Ovary (tissue), 7 donors: ENCODE measurements at regions not wholly inside any gene's neighbourhood (a gene's known extent, or its start where the extent isn't known, plus 50 kb on each side); places are given as distances from the start of the nearest gene placed in this dataset.
A peak's percentile ranks its signal among the peaks of the same experiment; 100 is the strongest.

Experiments
- DNase-seq, 5 donors: peaks; one replicate each; pipeline ENCODE4 v3.0.0-alpha.2; 2019 to 2020
- H3K27ac ChIP-seq, 2 donors: fragments of 200-600 bp; one replicate each; pipeline versions ENCODE4 v1.5.1 to v1.8.0; 2019 to 2022
- H3K27me3 ChIP-seq: fragments of 200-600 bp; one replicate; pipeline ENCODE4 v1.8.0; 2022
- H3K36me3 ChIP-seq: fragments of 200-600 bp; sonication (generic); one replicate; pipeline ENCODE4 v1.5.1; 2019
- H3K4me1 ChIP-seq: one replicate; pipeline ENCODE4 v1.8.1; 2013; ENCODE audit warnings: mild to moderate bottlenecking, moderate library complexity; ENCODE audit not compliant: insufficient read depth
- H3K4me3 ChIP-seq: fragments of 200-600 bp; sonication (generic); one replicate; pipeline ENCODE4 v1.5.1; 2017
- H3K9me3 ChIP-seq, 2 donors: fragments of 200-600 bp in 1 of 2; sonication (generic) in 1 of 2; one replicate each; pipeline versions ENCODE4 v1.5.1 to v1.8.1; 2013 to 2019; ENCODE audit warnings: mild to moderate bottlenecking in 1 of 2, moderate library complexity in 1 of 2
- CTCF ChIP-seq, 3 donors: fragments of 450-650 bp in 2 of 3; fragments of 200-600 bp in 1 of 3; IDR thresholded peaks; one replicate each; pipeline versions ENCODE4 v1.5.1 to v1.8.0; 2016 to 2022; ENCODE audit warnings: antibody characterized with exemption in 3 of 3, mild to moderate bottlenecking in 1 of 3
- EP300 ChIP-seq: sonication (generic); formaldehyde crosslinking; IDR thresholded peaks from one replicate; pipeline ENCODE4 v1.6.1; 2017; ENCODE audit warnings: antibody characterized with exemption
- POLR2A ChIP-seq: fragments of 450-650 bp; IDR thresholded peaks from one replicate; pipeline ENCODE4 v1.6.1; 2017; ENCODE audit warnings: antibody characterized with exemption, mild to moderate bottlenecking, moderate library complexity
- WGBS, 3 donors: extraction: QIAGEN DNeasy Blood & Tissue Kit in 1 of 3; methylation state at CpG; one replicate each; pipeline versions ENCODE4 v1.1.5 to v1.1.7; 2013 to 2017; 5-methylcytosine and 5-hydroxymethylcytosine counted together
- intact Hi-C, 4 donors: fragments of 100-400 bp; cut with DNase I; formaldehyde crosslinking; loops; one replicate each; pipeline versions ENCODE4 v1.11.0 to v1.15.1; 2022 to 2023
- donor health status: DM: no; HTN: no; CAD: no; lungs with moderate emphysema.
- donor health status: DM: no; HTN: no; CAD: no.
- donor health status: Bipolar disorder and iron deficiency.
- donor health status: DM: no; HTN: no; CAD: no.
- donor health status: DM: yes; HTN: yes; CAD: no.

- Histone ChIP-seq H3K9me3 (no peaks in the 10 kb centered on the region), H3K27me3 (no peaks in the 10 kb centered on the region), H3K4me3 (no peak overlapping the region), H3K36me3 (no peaks in the 10 kb centered on the region), H3K4me1 (no peaks in the 10 kb centered on the region), H3K27ac (no peak overlapping the region)
- 44 to 56% (median 54%) methylated on average over 1 of the region's 1 CpG for WGBS, 3 donors
- no peak for TF ChIP-seq CTCF (IDR thresholded peaks at IDR 0.05)
- TF ChIP-seq POLR2A, result no peak
- no peak for TF ChIP-seq EP300
- no peak for DNase-seq
- intact Hi-C loops, result loop anchor here in 2 of 4 donors (10.0 kb wide), 2 partner anchors 109 to 259 kb away; no protein-coding TSS in a partner anchor
Measured at GRCh38 chr4:20426028-20426427, 174.3 kb downstream of the SLIT2 start.

- 83 to 87% (median 84%) methylated on average over 8 of the region's 8 CpGs for WGBS, 3 donors
- Histone ChIP-seq H3K9me3 (no peaks in the 10 kb centered on the region), H3K27me3 (no peaks in the 10 kb centered on the region), H3K4me1 (no peaks in the 10 kb centered on the region), H3K27ac (no peak overlapping the region), H3K4me3 (no peak overlapping the region), H3K36me3 (no peaks in the 10 kb centered on the region)
- intact Hi-C loops, result loop anchor here in 2 of 4 donors (10.0 kb wide), 2 partner anchors 106 to 256 kb away; no protein-coding TSS in a partner anchor
- TF ChIP-seq POLR2A (no peak), CTCF (IDR thresholded peaks at IDR 0.05) (no peak)
- no peak for DNase-seq
Measured at GRCh38 chr4:20428436-20429160, 176.9 kb downstream of the SLIT2 start.

GRCh38 chr4:20430259-20430941, 178.7 kb downstream of the SLIT2 start:
- no peaks in the 10 kb centered on the region for H3K27me3 ChIP-seq
- H3K4me3 ChIP-seq, result no peak overlapping the region
- no peaks in the 10 kb centered on the region for H3K9me3 ChIP-seq
- H3K36me3 ChIP-seq, result no peaks in the 10 kb centered on the region
- no peak for DNase-seq
- H3K4me1 ChIP-seq, result no peaks in the 10 kb centered on the region
- no peak overlapping the region for H3K27ac ChIP-seq
- TF ChIP-seq EP300 (no peak), POLR2A (no peak), CTCF (IDR thresholded peaks at IDR 0.05) (no peak)
- WGBS, 3 donors, result 52 to 56% (median 56%) methylated on average over 5 of the region's 5 CpGs
- intact Hi-C loops, result loop anchor here in 1 of 4 donors (10.0 kb wide), 1 partner anchor 114 kb away; no protein-coding TSS in a partner anchor

- WGBS, 3 donors, result 47 to 58% (median 54%) methylated on average over 6 of the region's 6 CpGs
Measured at GRCh38 chr4:20431543-20431951, 179.8 kb downstream of the SLIT2 start.

More at GRCh38 chr4:20431543-20431951, 179.8 kb downstream of the SLIT2 start:
- no peaks in the 10 kb centered on the region for H3K27me3 ChIP-seq
- H3K9me3 ChIP-seq, result no peaks in the 10 kb centered on the region
- H3K36me3 ChIP-seq, result no peaks in the 10 kb centered on the region
- DNase-seq, result no peak
- intact Hi-C loops, result loop anchor here in 1 of 4 donors (10.0 kb wide), 1 partner anchor 113 kb away; no protein-coding TSS in a partner anchor
- H3K4me1 ChIP-seq, result no peaks in the 10 kb centered on the region
- TF ChIP-seq EP300 (no peak), POLR2A (no peak), CTCF (IDR thresholded peaks at IDR 0.05) (no peak)
- no peak overlapping the region for H3K27ac ChIP-seq
- H3K4me3 ChIP-seq, result peak overlapping the region; percentile 9
